Duodenal mucosa (tissue), 2 donors: ENCODE measurements at regions not wholly inside any gene's neighbourhood (a gene's known extent, or its start where the extent isn't known, plus 50 kb on each side); places are given as distances from the start of the nearest gene placed in this dataset.

Experiments used
- H3K27ac ChIP-seq: one replicate; pipeline ENCODE4 v1.7.0; 2013; ENCODE audit warnings: low read depth, low read length
- H3K27me3 ChIP-seq, 2 donors: one replicate each; pipeline ENCODE4 v1.7.0; 2013; ENCODE audit warnings: low read length in 2 of 2, control low read depth in 1 of 2; ENCODE audit not compliant: insufficient read depth in 2 of 2, control insufficient read depth in 1 of 2
- H3K36me3 ChIP-seq, 2 donors: one replicate each; pipeline ENCODE4 v1.7.0; 2013; ENCODE audit warnings: low read length in 2 of 2, control low read depth in 1 of 2; ENCODE audit not compliant: insufficient read depth in 2 of 2, control insufficient read depth in 1 of 2
- H3K4me1 ChIP-seq, 2 donors: one replicate each; pipeline ENCODE4 v1.7.0; 2013; ENCODE audit warnings: low read length in 2 of 2, control low read depth in 1 of 2; ENCODE audit not compliant: insufficient read depth in 2 of 2, control insufficient read depth in 1 of 2
- H3K4me3 ChIP-seq, 2 donors: one replicate each; pipeline ENCODE4 v1.7.0; 2013; ENCODE audit warnings: low read length in 2 of 2, low read depth in 1 of 2
- H3K9ac ChIP-seq, 2 donors: one replicate each; pipeline ENCODE4 v1.7.0; 2013; ENCODE audit warnings: low read length in 2 of 2, low read depth in 1 of 2
- H3K9me3 ChIP-seq, 2 donors: one replicate each; pipeline ENCODE4 v1.7.0; 2013; ENCODE audit warnings: low read length in 2 of 2, control low read depth in 1 of 2; ENCODE audit not compliant: control insufficient read depth in 1 of 2

DNA sequence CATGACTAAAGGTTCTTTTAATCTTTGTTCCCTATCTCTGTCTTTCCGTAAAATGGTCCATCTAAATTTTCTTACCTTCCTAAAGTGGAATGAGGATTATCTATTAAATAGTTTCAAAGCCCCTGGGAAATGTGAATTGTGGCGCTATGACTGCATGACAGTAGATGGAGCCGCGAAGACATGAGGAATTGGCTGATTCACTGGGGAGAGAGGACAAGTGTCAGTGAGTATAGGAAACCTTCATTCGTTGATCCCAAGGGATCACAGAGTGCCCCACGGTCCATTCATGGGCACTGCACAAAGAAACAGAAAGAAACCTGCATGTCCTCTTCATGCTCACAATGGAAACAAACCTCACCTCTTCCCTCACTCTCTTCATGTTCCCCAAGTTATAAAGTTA, 479.3 kb upstream of the BTBD3 start:
- Histone ChIP-seq H3K27me3 (no peaks in the 10 kb centered on the region), H3K36me3 (no peaks in the 10 kb centered on the region), H3K9ac (no peak overlapping the region), H3K27ac (no peak overlapping the region), H3K4me1 (no peaks in the 10 kb centered on the region), H3K4me3 (no peak overlapping the region), H3K9me3 (peaks cover 5 to 12% of the 10 kb centered on the region in 2 donors)

DNA sequence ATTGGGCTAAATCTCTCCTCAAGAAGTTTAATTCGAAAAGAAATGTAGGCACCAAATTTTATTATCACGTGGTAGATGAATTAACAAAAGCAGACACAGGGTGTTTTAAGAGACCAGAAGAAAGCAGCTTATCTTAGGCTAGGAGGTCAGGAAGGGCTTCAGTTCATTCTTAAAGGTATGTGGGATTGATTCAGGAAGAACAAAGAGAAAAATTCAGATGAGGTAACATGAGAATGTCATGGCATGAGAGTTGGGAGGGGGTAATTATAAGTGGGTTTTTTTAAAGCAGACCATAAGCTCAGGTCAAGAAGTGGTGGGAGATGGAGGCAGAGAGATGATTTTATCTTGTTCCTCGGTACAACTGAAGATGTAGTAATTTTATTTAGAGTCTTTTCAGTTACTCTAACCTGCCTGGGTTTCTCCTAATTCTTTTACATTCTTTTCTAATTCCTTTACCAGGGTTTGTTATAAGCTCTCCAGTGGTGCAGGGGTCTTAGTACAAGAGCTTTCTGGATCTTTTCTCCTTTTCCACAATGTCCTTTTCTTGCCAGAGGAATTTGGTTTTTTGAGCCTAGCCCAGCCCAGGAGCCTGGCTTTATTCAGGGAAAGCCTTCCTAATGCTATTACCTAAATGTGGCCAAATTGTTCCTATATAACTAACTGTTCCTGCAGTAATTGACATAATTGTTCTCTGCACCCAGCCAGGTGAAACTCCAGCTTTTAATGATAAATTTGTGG, 474.1 kb upstream of the BTBD3 start:
- Histone ChIP-seq H3K9ac (no peak overlapping the region), H3K4me3 (no peak overlapping the region), H3K36me3 (no peaks in the 10 kb centered on the region), H3K4me1 (no peaks in the 10 kb centered on the region), H3K9me3 (no peaks in the 10 kb centered on the region), H3K27me3 (no peaks in the 10 kb centered on the region), H3K27ac (no peak overlapping the region)

DNA sequence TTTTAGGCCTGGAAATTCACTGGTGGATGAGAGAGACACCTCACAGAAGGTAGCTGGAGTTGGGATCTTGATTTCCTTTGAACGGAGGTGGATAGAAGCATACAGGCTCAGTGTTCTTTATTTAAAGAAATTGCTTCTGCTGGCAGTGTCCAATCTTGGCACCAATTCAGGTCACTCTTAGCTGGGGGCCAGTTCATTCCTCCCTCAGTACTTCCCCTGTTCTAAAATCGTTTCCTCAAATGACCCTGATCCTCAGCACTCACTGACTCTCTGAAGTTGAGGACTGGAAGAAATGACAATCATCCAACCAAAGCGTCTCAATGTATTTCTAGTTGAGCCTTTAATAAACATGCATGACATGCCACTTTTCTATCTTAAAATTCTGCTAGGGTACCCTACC, 472.5 kb upstream of the BTBD3 start:
- no peak overlapping the region for H3K9ac ChIP-seq
- no peaks in the 10 kb centered on the region for H3K4me1 ChIP-seq
- no peaks in the 10 kb centered on the region for H3K36me3 ChIP-seq
- no peaks in the 10 kb centered on the region for H3K9me3 ChIP-seq
- H3K4me3 ChIP-seq: no peak overlapping the region
- H3K27me3 ChIP-seq: no peaks in the 10 kb centered on the region
- no peak overlapping the region for H3K27ac ChIP-seq

DNA sequence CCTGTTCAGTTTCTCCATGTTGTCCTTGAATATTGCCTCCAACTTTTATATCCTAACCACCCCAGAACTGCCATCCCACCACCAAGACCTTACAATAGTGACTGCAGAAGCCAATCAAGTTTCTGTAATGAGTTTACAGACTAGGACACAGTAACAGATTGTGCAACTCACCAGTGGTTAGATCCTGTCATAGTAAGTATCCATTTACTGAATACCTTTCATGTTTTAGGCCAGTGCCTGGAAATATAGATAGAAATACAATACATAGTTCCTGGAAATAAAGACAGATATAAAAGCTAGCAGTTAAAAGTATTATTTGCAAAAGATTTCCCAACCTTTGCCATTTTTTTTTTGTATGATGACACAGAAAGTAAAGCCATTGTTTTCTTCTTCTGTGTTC, 471.8 kb upstream of the BTBD3 start:
- no peak overlapping the region for H3K4me3 ChIP-seq
- H3K9me3 ChIP-seq: no peaks in the 10 kb centered on the region
- H3K27ac ChIP-seq: no peak overlapping the region
- H3K36me3 ChIP-seq: no peaks in the 10 kb centered on the region
- H3K4me1 ChIP-seq: no peaks in the 10 kb centered on the region
- no peak overlapping the region for H3K9ac ChIP-seq
- no peaks in the 10 kb centered on the region for H3K27me3 ChIP-seq

DNA sequence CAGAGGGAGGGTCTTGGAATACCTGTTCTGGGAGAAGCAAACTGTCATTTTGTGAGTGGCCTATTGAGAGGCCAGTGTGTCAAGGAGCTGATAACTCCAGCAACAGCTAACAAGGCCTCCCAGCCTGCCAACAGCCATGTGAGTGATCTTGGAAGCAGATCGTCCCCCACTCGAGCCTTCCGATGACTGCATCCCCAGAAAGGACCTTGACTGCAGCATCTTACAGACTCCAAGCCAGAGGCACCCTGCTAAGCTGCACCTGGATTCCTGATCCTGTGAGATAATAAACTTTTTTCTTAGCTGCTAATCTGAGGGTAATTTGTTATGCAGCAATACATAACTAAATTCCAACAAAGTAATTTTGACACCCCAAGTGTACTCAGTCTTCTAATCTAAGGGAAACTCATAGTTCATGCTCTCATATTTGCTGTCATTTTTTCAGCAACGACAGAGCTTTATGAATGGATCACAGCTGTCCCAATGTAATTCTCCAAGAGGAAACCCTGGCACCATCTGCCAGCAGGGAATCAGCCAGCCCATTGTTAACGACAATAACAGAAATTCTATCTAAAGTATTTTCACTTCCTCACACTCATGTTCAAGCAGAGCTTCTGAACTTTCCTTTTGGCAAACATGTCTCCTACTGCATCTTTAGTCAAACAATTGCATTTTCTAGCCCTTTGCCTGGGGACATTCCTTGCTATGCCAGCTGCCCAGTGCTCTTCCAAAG, 470.2 kb upstream of the BTBD3 start:
- Histone ChIP-seq H3K36me3 (no peaks in the 10 kb centered on the region), H3K4me1 (no peaks in the 10 kb centered on the region), H3K9ac (no peak overlapping the region), H3K27me3 (no peaks in the 10 kb centered on the region), H3K9me3 (no peaks in the 10 kb centered on the region), H3K4me3 (no peak overlapping the region), H3K27ac (no peak overlapping the region)

DNA sequence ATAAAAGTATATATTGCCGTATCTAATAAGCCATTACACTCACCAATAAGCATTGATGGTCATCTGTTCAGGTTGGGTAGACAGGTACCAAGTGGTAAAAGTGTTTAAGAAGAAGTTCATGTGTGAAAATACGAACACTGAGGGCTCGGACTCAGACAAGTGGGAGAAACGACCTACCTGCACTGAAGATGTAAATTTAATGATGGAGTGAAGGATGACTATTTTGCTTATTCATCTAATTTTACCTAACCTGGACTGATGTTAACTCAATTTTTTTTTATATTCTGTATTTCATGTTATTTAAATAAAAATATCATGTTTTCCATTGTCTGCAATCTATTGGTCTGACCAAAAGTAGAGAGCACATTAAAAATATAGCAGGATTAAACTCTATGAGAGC, 469.1 kb upstream of the BTBD3 start:
- H3K4me3 ChIP-seq: no peak overlapping the region
- H3K4me1 ChIP-seq: no peaks in the 10 kb centered on the region
- H3K36me3 ChIP-seq: no peaks in the 10 kb centered on the region
- H3K9me3 ChIP-seq: no peaks in the 10 kb centered on the region
- no peaks in the 10 kb centered on the region for H3K27me3 ChIP-seq
- H3K9ac ChIP-seq: no peak overlapping the region
- no peak overlapping the region for H3K27ac ChIP-seq

DNA sequence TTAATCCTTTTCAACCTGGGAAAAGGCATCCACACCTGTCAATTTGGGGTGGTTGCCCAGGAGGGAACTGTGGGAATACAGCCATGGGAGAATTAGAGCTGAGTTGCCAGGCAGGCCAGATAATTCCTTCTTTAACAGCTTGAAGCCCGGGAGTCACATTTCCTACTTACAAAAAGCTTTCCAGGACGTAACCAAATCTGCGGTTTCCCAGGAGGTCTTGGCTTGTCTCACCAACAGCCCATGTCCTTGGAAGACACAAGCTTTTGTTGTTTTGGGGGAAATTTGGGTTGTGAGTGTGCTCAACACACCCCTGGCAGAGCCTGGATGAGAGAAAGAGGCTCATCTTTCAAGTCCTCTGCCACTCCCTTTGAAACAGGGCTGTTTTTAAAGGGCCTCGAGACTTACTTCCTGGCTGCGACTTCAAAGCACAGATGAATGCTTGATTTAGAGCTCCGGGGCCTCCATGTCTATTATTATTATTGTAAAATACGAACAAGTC, 465.9 kb upstream of the BTBD3 start:
- Histone ChIP-seq H3K4me3 (no peak overlapping the region), H3K27me3 (no peaks in the 10 kb centered on the region), H3K9ac (no peak overlapping the region), H3K27ac (no peak overlapping the region), H3K4me1 (peaks cover 0 to 17% of the 10 kb centered on the region in 2 donors), H3K36me3 (no peaks in the 10 kb centered on the region), H3K9me3 (no peaks in the 10 kb centered on the region)

DNA sequence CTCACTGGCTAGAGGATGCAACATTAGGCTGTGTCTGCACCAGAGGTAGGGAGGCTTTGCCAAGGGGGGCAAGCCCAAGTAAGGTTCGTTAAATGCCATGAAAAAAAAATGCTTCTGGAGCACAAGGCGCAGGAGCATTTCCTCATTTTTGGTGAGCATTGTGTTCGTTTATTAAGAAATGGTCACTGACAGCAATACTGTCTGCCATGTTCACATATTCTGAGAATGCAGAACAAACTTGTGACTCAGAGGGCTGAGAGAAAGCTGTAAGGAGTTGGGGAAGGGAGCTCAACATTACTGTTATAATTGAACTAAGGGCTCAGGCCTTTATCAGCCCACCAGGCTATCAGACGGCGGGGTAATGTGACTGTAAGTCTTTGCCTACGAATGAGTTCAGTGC, 465.4 kb upstream of the BTBD3 start:
- no peak overlapping the region for H3K9ac ChIP-seq
- no peaks in the 10 kb centered on the region for H3K9me3 ChIP-seq
- H3K27ac ChIP-seq: no peak overlapping the region
- H3K27me3 ChIP-seq: no peaks in the 10 kb centered on the region
- no peaks in the 10 kb centered on the region for H3K36me3 ChIP-seq
- peaks cover 0 to 17% of the 10 kb centered on the region in 2 donors for H3K4me1 ChIP-seq
- no peak overlapping the region for H3K4me3 ChIP-seq

DNA sequence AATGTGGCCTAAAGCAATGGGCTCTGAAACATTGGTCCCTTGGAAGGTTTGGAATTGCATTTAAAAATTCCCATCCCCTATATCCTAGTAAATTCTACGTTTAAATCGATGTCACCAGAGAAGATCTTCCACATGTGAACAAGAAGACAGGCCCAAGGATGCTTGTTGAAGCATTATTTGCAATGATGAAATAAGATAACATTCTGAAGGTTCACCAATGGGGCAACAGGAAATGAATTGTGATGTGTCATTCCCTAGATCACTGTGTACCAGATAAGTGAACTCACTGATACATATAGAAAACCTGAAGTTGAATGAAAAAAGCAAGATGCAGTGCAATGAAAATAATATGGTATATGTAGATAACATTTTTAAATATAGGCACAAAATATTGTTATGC, 464.3 kb upstream of the BTBD3 start:
- peaks cover 0 to 17% of the 10 kb centered on the region in 2 donors for H3K4me1 ChIP-seq
- H3K9ac ChIP-seq: no peak overlapping the region
- no peaks in the 10 kb centered on the region for H3K36me3 ChIP-seq
- no peak overlapping the region for H3K4me3 ChIP-seq
- H3K27ac ChIP-seq: no peak overlapping the region
- H3K9me3 ChIP-seq: no peaks in the 10 kb centered on the region
- H3K27me3 ChIP-seq: no peaks in the 10 kb centered on the region

DNA sequence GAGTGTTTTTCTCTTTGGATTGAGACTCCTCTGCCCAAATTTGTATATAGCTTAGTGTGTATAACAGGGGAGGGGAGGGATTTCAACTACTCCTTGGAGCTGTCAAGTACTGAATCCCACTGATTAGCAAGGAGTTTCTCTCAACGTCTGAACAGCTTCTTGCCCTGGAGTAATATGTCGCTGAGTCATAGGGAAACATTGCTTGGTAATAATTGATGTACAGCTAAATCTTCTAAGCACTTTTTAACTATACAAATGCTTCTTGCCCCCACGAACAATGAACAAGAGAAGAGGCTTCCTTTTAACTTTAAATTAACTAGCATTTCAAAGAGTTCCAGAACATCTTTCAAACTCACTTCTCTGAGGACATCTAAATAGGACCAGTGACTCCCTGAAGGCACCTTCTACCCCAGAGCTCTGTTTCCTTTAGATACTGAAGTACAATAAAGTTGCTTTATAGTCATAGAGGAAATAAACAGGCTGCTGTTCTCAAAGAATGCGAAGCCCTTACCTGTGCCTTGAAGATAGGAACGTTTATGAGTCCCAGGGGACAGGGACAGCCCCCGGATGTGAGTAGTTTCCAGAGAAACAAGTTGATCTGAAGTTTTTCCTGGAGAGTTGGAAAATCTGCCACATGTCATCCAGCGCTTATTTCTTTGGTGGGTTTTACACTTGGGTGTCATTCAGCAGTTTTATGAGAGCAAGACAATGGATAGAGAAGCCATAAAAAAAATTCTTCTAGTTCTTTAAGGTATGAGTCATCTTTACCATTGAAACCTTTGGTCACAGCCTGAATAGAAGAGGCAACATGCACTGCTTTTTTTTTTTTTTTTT, 462.5 kb upstream of the BTBD3 start:
- no peak overlapping the region for H3K9ac ChIP-seq
- H3K9me3 ChIP-seq: no peaks in the 10 kb centered on the region
- peak overlapping the region in 1 of 2 donors; percentile 5 for H3K4me3 ChIP-seq
- H3K27me3 ChIP-seq: no peaks in the 10 kb centered on the region
- H3K36me3 ChIP-seq: no peaks in the 10 kb centered on the region
- peaks cover 0 to 17% of the 10 kb centered on the region in 2 donors for H3K4me1 ChIP-seq
- H3K27ac ChIP-seq: no peak overlapping the region
